Progenitor cell of endocrine pancreas (in vitro differentiated cells): ENCODE measurements at regions not wholly inside any gene's neighbourhood (a gene's known extent, or its start where the extent isn't known, plus 50 kb on each side); places are given as distances from the start of the nearest gene placed in this dataset.
A peak's percentile ranks its signal among the peaks of the same experiment; 100 is the strongest.

Source experiments
- DNase-seq: peaks from one replicate; pipeline ENCODE4 v3.0.0; 2021; ENCODE audit warnings: low spot score; ENCODE audit not compliant: unreplicated experiment
- H3K27ac Mint-ChIP-seq: 2 replicates; pipeline ENCODE4 v1.8.0; 2021; ENCODE audit warnings: mild to moderate bottlenecking, moderate library complexity, mixed read lengths
- H3K27me3 Mint-ChIP-seq: 2 replicates; pipeline ENCODE4 v1.8.0; 2021; ENCODE audit warnings: mixed read lengths
- H3K36me3 Mint-ChIP-seq: 2 replicates; pipeline ENCODE4 v1.8.0; 2022; ENCODE audit warnings: mixed read lengths; ENCODE audit not compliant: insufficient read depth
- H3K4me1 Mint-ChIP-seq: 2 replicates; pipeline ENCODE4 v1.8.0; 2021; ENCODE audit warnings: low read depth, mixed read lengths
- H3K4me3 Mint-ChIP-seq: 2 replicates; pipeline ENCODE4 v1.8.0; 2021; ENCODE audit warnings: low read depth, mild to moderate bottlenecking, moderate library complexity, mixed read lengths
- H3K9me3 Mint-ChIP-seq: 2 replicates; pipeline ENCODE4 v1.8.0; 2021; ENCODE audit warnings: low read depth, mixed read lengths
- TF ChIP-seq, protein P1 (sequence below): fragments of 200-600 bp; sonication (generic); IDR thresholded peaks from one replicate; pipeline ENCODE4 v1.5.0; 2021; ENCODE audit warnings: antibody characterized with exemption, mild to moderate bottlenecking; ENCODE audit not compliant: unreplicated experiment

DNA sequence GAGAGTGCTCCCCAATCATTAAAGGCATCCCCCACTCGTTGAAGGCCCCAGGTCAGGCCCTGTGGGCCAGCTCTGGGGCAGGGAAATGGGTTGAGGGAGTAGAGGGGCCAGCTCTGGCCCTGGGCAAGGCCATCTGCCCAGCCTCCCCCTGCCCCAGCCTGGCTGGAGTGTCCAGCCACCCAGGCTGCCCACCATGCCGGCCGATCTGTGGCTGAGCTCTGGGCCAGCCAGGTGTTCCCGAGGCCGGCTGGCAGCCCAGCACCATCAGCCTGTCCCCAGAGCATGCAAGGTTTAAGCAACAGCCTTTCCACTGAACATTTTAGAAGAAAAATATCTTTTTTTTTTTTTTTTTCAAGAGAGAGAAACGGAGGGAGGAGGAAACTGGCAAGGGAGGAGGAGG is 62.8 kb upstream of the LINGO1 start:
- no peak overlapping the region for H3K4me3 Mint-ChIP-seq
- TF ChIP-seq, protein P1, sequence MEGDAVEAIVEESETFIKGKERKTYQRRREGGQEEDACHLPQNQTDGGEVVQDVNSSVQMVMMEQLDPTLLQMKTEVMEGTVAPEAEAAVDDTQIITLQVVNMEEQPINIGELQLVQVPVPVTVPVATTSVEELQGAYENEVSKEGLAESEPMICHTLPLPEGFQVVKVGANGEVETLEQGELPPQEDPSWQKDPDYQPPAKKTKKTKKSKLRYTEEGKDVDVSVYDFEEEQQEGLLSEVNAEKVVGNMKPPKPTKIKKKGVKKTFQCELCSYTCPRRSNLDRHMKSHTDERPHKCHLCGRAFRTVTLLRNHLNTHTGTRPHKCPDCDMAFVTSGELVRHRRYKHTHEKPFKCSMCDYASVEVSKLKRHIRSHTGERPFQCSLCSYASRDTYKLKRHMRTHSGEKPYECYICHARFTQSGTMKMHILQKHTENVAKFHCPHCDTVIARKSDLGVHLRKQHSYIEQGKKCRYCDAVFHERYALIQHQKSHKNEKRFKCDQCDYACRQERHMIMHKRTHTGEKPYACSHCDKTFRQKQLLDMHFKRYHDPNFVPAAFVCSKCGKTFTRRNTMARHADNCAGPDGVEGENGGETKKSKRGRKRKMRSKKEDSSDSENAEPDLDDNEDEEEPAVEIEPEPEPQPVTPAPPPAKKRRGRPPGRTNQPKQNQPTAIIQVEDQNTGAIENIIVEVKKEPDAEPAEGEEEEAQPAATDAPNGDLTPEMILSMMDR: no peak
- no peaks in the 10 kb centered on the region for H3K36me3 Mint-ChIP-seq
- H3K4me1 Mint-ChIP-seq: no peaks in the 10 kb centered on the region
- no peak overlapping the region for H3K27ac Mint-ChIP-seq
- DNase-seq: no peak
- no peaks in the 10 kb centered on the region for H3K27me3 Mint-ChIP-seq
- H3K9me3 Mint-ChIP-seq: no peaks in the 10 kb centered on the region

DNA sequence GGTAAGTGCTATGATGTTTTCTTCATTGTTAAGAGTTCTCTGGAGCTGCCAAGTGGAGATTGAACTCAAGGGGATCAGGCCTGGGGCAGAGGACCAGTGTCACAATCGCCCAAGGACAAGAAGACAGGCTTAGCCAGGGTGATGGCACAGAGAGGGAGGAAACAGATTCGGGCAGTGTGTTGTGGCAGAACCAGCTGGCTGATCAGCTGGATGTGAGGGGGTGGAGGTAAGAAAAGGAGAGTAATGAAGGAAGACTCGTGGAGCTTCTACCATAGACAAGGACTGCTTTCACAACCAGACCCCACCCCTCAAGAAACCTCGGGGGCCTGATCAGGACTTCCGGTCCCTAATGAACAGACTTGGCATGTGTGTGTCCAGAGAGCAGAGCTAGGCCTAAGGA is 60.9 kb upstream of the LINGO1 start:
- no peaks in the 10 kb centered on the region for H3K36me3 Mint-ChIP-seq
- no peaks in the 10 kb centered on the region for H3K9me3 Mint-ChIP-seq

DNA sequence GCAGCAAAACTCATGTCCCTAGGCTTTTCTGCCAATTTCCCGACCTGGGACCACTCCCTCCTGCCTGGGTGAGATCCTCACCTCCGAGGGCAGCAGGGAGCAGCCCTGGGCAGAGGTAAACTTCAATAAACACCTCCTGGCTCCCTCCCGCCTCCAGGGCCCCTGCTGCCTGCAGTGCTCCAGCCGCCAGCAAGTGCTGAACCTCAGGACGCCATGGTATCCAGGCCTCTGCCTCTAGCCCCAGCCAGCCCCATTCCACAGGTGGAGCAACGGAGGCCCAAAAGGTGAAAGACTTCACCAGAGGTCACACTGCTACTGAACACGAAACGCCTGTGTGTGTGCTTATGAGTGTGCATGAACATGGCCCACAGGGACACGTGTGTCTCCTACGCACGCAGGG is 59.9 kb upstream of the LINGO1 start:
- DNase-seq: no peak
- H3K27me3 Mint-ChIP-seq: no peaks in the 10 kb centered on the region
- TF ChIP-seq, protein P1: no peak
- H3K4me1 Mint-ChIP-seq: no peaks in the 10 kb centered on the region
- no peaks in the 10 kb centered on the region for H3K36me3 Mint-ChIP-seq
- H3K27ac Mint-ChIP-seq: no peak overlapping the region
- no peak overlapping the region for H3K4me3 Mint-ChIP-seq
- H3K9me3 Mint-ChIP-seq: no peaks in the 10 kb centered on the region

More for the DNA sequence above, 60.9 kb upstream of the LINGO1 start:
- TF ChIP-seq, protein P1: no peak
- Mint-ChIP-seq H3K4me1 (no peaks in the 10 kb centered on the region), H3K27ac (no peak overlapping the region), H3K27me3 (no peaks in the 10 kb centered on the region), H3K4me3 (no peak overlapping the region)
- DNase-seq: no peak

DNA sequence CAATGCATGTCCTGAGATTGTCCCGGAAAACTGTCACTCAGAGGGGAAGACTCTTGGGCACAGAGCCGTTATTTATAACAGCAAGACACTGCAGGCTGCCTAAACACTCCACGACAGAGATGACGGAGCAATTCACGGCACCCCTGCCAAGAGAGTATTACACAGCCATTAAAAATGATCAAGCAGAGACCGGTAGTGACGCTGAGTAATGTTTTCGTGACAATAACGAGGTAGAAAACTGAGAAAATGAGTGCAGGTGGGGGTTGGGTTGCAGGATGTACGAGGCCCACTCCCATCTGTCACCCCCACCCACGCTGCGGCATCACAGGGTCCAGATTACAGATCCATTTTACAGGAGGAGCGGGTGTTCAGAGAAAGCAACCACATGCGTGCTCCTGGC is 58.9 kb upstream of the LINGO1 start:
- Mint-ChIP-seq H3K27me3 (no peaks in the 10 kb centered on the region), H3K27ac (no peak overlapping the region), H3K36me3 (no peaks in the 10 kb centered on the region), H3K9me3 (no peaks in the 10 kb centered on the region), H3K4me1 (no peaks in the 10 kb centered on the region), H3K4me3 (no peak overlapping the region)
- DNase-seq: no peak
- TF ChIP-seq, protein P1: no peak

DNA sequence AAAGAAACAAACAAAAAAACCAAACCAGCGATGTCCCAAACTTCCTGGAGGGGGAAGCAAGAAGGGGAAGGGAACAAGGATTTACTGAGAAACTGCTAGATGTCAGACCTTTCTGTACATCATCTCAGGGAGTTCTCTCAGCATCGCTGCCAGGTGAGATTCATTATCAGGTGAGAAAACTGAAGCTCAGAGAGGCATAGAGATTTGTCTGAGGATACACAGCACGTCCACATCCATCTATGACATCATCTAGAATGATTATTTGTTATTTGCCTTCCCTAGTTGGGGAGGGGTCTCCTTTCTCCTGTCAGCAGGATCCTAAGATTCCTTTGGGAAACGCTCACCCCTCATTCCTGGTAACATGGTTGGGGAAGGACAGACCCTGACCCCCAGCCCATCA is 57.1 kb upstream of the LINGO1 start:
- no peaks in the 10 kb centered on the region for H3K4me1 Mint-ChIP-seq
- H3K4me3 Mint-ChIP-seq: no peak overlapping the region
- no peak overlapping the region for H3K27ac Mint-ChIP-seq
- no peaks in the 10 kb centered on the region for H3K9me3 Mint-ChIP-seq
- no peak for DNase-seq
- H3K27me3 Mint-ChIP-seq: no peaks in the 10 kb centered on the region
- H3K36me3 Mint-ChIP-seq: no peaks in the 10 kb centered on the region
- TF ChIP-seq, protein P1: no peak

DNA sequence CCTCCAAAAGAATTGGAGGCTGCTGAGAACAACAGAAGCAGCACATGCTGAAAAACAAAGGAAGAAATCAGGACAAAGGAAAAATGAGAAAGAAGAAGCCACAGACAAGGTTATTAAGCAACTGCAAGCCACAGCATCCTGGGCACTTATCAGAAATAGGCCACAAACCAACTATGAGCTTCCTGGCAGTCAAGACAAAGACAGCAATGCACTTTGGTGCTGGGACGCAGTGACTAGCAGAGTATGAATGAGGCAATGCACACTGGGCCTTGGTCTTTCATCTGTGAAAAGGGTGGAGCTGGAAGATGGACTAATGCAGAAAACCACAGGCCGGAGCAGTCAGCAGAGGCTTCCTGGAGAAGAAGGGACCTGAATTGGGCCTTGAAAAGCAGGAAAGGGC is 56.0 kb upstream of the LINGO1 start:
- H3K27me3 Mint-ChIP-seq: no peaks in the 10 kb centered on the region
- H3K4me1 Mint-ChIP-seq: no peaks in the 10 kb centered on the region
- H3K9me3 Mint-ChIP-seq: no peaks in the 10 kb centered on the region
- peak overlapping the region; percentile 39 for H3K27ac Mint-ChIP-seq
- TF ChIP-seq, protein P1: no peak
- no peaks in the 10 kb centered on the region for H3K36me3 Mint-ChIP-seq
- no peak for DNase-seq
- H3K4me3 Mint-ChIP-seq: no peak overlapping the region
